ENCODE measurements at regions not wholly inside any gene's neighbourhood (a gene's known extent, or its start where the extent isn't known, plus 50 kb on each side); places are given as distances from the start of the nearest gene placed in this dataset.

- H3K4me1 Mint-ChIP-seq = peaks cover 0 to 2% (median 0%) of the 10 kb centered on the region in 4 donors
- DNase-seq = no peak
- POLR2A ChIA-PET = no interaction called here
- peaks cover 0 to 6% (median 0%) of the 10 kb centered on the region in 3 donors for H3K36me3 Mint-ChIP-seq
- no peak overlapping the region for H3K4me3 Mint-ChIP-seq
- H3K27ac Mint-ChIP-seq = no peak overlapping the region
- H3K9me3 Mint-ChIP-seq = peaks cover 0 to 10% (median 2%) of the 10 kb centered on the region in 9 donors
- no peak for ATAC-seq
- H3K27me3 Mint-ChIP-seq = peaks cover 33 to 72% (median 71%) of the 10 kb centered on the region in 5 donors
Measured at GRCh38 chr16:86876499-86876898, 298.1 kb downstream of the FOXL1 start.

GRCh38 chr16:86877108-86877507 is 298.8 kb downstream of the FOXL1 start:
- no peak overlapping the region for H3K4me3 Mint-ChIP-seq

GRCh38 chr16:86877835-86878234 is 299.5 kb downstream of the FOXL1 start:
- Mint-ChIP-seq H3K36me3 (peaks cover 0 to 6% (median 0%) of the 10 kb centered on the region in 3 donors), H3K27me3 (peaks cover 33 to 76% (median 74%) of the 10 kb centered on the region in 5 donors), H3K4me1 (peaks cover 0 to 2% (median 0%) of the 10 kb centered on the region in 4 donors), H3K9me3 (peaks cover 0 to 10% (median 2%) of the 10 kb centered on the region in 9 donors), H3K4me3 (no peak overlapping the region), H3K27ac (peak overlapping the region in 1 of 10 donors; percentile 14)
- DNase-seq = no peak
- ATAC-seq = no peak
- POLR2A ChIA-PET = no interaction called here

More at GRCh38 chr16:86877108-86877507, 298.8 kb downstream of the FOXL1 start:
- ATAC-seq (no peak), DNase-seq (no peak)
- Mint-ChIP-seq H3K27me3 (peaks cover 33 to 77% (median 76%) of the 10 kb centered on the region in 5 donors), H3K4me1 (peaks cover 0 to 2% (median 0%) of the 10 kb centered on the region in 4 donors), H3K27ac (no peak overlapping the region), H3K9me3 (peaks cover 0 to 10% (median 2%) of the 10 kb centered on the region in 9 donors), H3K36me3 (peaks cover 0 to 6% (median 0%) of the 10 kb centered on the region in 3 donors)
- POLR2A ChIA-PET = no interaction called here

- H3K36me3 Mint-ChIP-seq = peaks cover 0 to 6% (median 0%) of the 10 kb centered on the region in 3 donors
- ATAC-seq (no peak), DNase-seq (no peak)
- POLR2A ChIA-PET = no interaction called here
- H3K4me3 Mint-ChIP-seq = no peak overlapping the region
- H3K4me1 Mint-ChIP-seq = peaks cover 0 to 2% (median 0%) of the 10 kb centered on the region in 4 donors
- H3K27me3 Mint-ChIP-seq = peaks cover 33 to 80% (median 73%) of the 10 kb centered on the region in 5 donors
- peaks cover 0 to 10% (median 2%) of the 10 kb centered on the region in 9 donors for H3K9me3 Mint-ChIP-seq
- no peak overlapping the region for H3K27ac Mint-ChIP-seq
Measured at GRCh38 chr16:86878236-86879080, 300.1 kb downstream of the FOXL1 start.

GRCh38 chr16:86879268-86879667 is 300.9 kb downstream of the FOXL1 start:
- Mint-ChIP-seq H3K9me3 (peaks cover 0 to 10% (median 2%) of the 10 kb centered on the region in 9 donors), H3K27ac (no peak overlapping the region), H3K4me1 (peaks cover 0 to 2% (median 0%) of the 10 kb centered on the region in 4 donors), H3K4me3 (no peak overlapping the region), H3K36me3 (peaks cover 0 to 6% (median 0%) of the 10 kb centered on the region in 3 donors), H3K27me3 (peaks cover 33 to 81% (median 67%) of the 10 kb centered on the region in 5 donors)
- POLR2A ChIA-PET = no interaction called here
- no peak for ATAC-seq
- DNase-seq = no peak

GRCh38 chr16:86880316-86881117 is 302.2 kb downstream of the FOXL1 start:
- ATAC-seq = no peak
- Mint-ChIP-seq H3K27me3 (peaks cover 35 to 92% (median 71%) of the 10 kb centered on the region in 5 donors), H3K27ac (no peak overlapping the region)

GRCh38 chr16:86881118-86881510 is 302.8 kb downstream of the FOXL1 start:
- Mint-ChIP-seq H3K4me3 (no peak overlapping the region), H3K9me3 (peaks cover 0 to 10% (median 0%) of the 10 kb centered on the region in 9 donors), H3K27me3 (peaks cover 31 to 87% (median 66%) of the 10 kb centered on the region in 5 donors), H3K27ac (no peak overlapping the region), H3K36me3 (peaks cover 0 to 6% (median 0%) of the 10 kb centered on the region in 3 donors), H3K4me1 (peaks cover 0 to 2% (median 0%) of the 10 kb centered on the region in 4 donors)
- ATAC-seq = no peak
- no peak for DNase-seq
- POLR2A ChIA-PET = no interaction called here

More at GRCh38 chr16:86880316-86881117, 302.2 kb downstream of the FOXL1 start:
- Mint-ChIP-seq H3K9me3 (peaks cover 0 to 10% (median 2%) of the 10 kb centered on the region in 9 donors), H3K36me3 (peaks cover 0 to 6% (median 0%) of the 10 kb centered on the region in 3 donors), H3K4me3 (no peak overlapping the region), H3K4me1 (peaks cover 0 to 2% (median 0%) of the 10 kb centered on the region in 4 donors)
- POLR2A ChIA-PET = no interaction called here
- no peak for DNase-seq

- no peak for ATAC-seq
- Mint-ChIP-seq H3K36me3 (peaks cover 0 to 6% (median 0%) of the 10 kb centered on the region in 3 donors), H3K4me1 (peaks cover 0 to 2% (median 0%) of the 10 kb centered on the region in 4 donors), H3K4me3 (no peak overlapping the region), H3K27ac (no peak overlapping the region), H3K27me3 (peaks cover 29 to 79% (median 60%) of the 10 kb centered on the region in 5 donors), H3K9me3 (peaks cover 0 to 10% (median 0%) of the 10 kb centered on the region in 9 donors)
- DNase-seq = no peak
- POLR2A ChIA-PET = no interaction called here
Measured at GRCh38 chr16:86881861-86882273, 303.5 kb downstream of the FOXL1 start.

GRCh38 chr16:86882586-86883280 is 304.4 kb downstream of the FOXL1 start:
- POLR2A ChIA-PET = no interaction called here
- Mint-ChIP-seq H3K4me3 (no peak overlapping the region), H3K36me3 (peaks cover 0 to 4% (median 0%) of the 10 kb centered on the region in 3 donors), H3K27me3 (peaks cover 22 to 71% (median 52%) of the 10 kb centered on the region in 5 donors), H3K9me3 (peaks cover 0 to 7% (median 0%) of the 10 kb centered on the region in 9 donors), H3K27ac (no peak overlapping the region), H3K4me1 (peaks cover 0 to 2% (median 0%) of the 10 kb centered on the region in 4 donors)
- DNase-seq = no peak
- no peak for ATAC-seq

GRCh38 chr16:86883583-86884389 is 305.4 kb downstream of the FOXL1 start:
- Mint-ChIP-seq H3K36me3 (no peaks in the 10 kb centered on the region), H3K4me3 (no peak overlapping the region), H3K27ac (no peak overlapping the region), H3K4me1 (no peaks in the 10 kb centered on the region), H3K9me3 (peaks cover 0 to 10% (median 0%) of the 10 kb centered on the region in 9 donors), H3K27me3 (peaks cover 13 to 69% (median 44%) of the 10 kb centered on the region in 5 donors)
- no peak for DNase-seq
- POLR2A ChIA-PET = no interaction called here
- ATAC-seq = no peak

- ATAC-seq (no peak), DNase-seq (no peak)
- Mint-ChIP-seq H3K9me3 (peaks cover 0 to 15% (median 2%) of the 10 kb centered on the region in 9 donors), H3K4me3 (no peak overlapping the region), H3K4me1 (no peaks in the 10 kb centered on the region), H3K27me3 (peaks cover 12 to 64% (median 38%) of the 10 kb centered on the region in 5 donors), H3K36me3 (no peaks in the 10 kb centered on the region), H3K27ac (no peak overlapping the region)
- POLR2A ChIA-PET = no interaction called here
Measured at GRCh38 chr16:86884390-86884650, 306.0 kb downstream of the FOXL1 start.

- Mint-ChIP-seq H3K27ac (no peak overlapping the region), H3K4me3 (no peak overlapping the region), H3K27me3 (peaks cover 5 to 56% (median 30%) of the 10 kb centered on the region in 5 donors), H3K4me1 (no peaks in the 10 kb centered on the region), H3K9me3 (peaks cover 0 to 18% (median 2%) of the 10 kb centered on the region in 9 donors), H3K36me3 (no peaks in the 10 kb centered on the region)
- POLR2A ChIA-PET = no interaction called here
- DNase-seq (no peak), ATAC-seq (no peak)
Measured at GRCh38 chr16:86885139-86885538, 306.8 kb downstream of the FOXL1 start.
